PC-3 (cell line): ENCODE measurements at regions not wholly inside any gene's neighbourhood (a gene's known extent, or its start where the extent isn't known, plus 50 kb on each side); places are given as distances from the start of the nearest gene placed in this dataset.

Experiments used
- ATAC-seq: fragments of 200-7000 bp; cut with Tn5 transposase; 2 replicates; pipeline ENCODE4 v1.9.1; 2020; ENCODE audit warnings: mild to moderate bottlenecking, moderate library complexity
- BruUV-seq: library from RNA; stranded (reverse); fragments of 400-500 nt; replicated peaks from 2 replicates; lab custom pipeline; 2021; lab: Mats Ljungman, UMichigan
- CTCF ChIA-PET: fragments of 300-600 bp; sonication (Branson Sonifier 250); formaldehyde crosslinking; loops from one replicate; lab custom pipeline; 2022; ENCODE audit warnings: antibody characterized with exemption; lab: Charles Lee
- POLR2A ChIA-PET: fragments of 300-600 bp; sonication (Branson Sonifier 250); formaldehyde crosslinking; loops from one replicate; lab custom pipeline; 2022; ENCODE audit warnings: antibody characterized with exemption; ENCODE audit not compliant: unreplicated experiment; lab: Charles Lee
- DNase-seq: peaks from one replicate; pipeline ENCODE4 v3.0.0-alpha.2; 2015
- H2AFZ ChIP-seq: fragments of 300-600 bp; sonication (generic); 2 replicates; pipeline ENCODE4 v1.6.0; 2016; ENCODE audit warnings: antibody characterized with exemption, low read length
- H3F3A ChIP-seq: fragments of 300-600 bp; sonication (generic); one replicate; pipeline ENCODE4 v1.6.0; 2017; ENCODE audit warnings: antibody characterized with exemption, low read length, control low read depth, mild to moderate bottlenecking; ENCODE audit not compliant: unreplicated experiment
- H3K27ac ChIP-seq: fragments of 300-600 bp; sonication (generic); 2 replicates; pipeline ENCODE4 v1.5.1; 2016; ENCODE audit warnings: mild to moderate bottlenecking, low read length
- H3K27me3 ChIP-seq: fragments of 300-600 bp; sonication (generic); 2 replicates; pipeline ENCODE4 v1.6.1; 2016; ENCODE audit warnings: low read length, mixed read lengths
- H3K36me3 ChIP-seq: fragments of 300-600 bp; sonication (generic); 2 replicates; pipeline ENCODE4 v1.6.1; 2016; ENCODE audit warnings: low read depth, mixed run types, low read length, mixed read lengths
- H3K4me1 ChIP-seq: fragments of 300-600 bp; sonication (generic); 2 replicates; pipeline ENCODE4 v1.5.1; 2016; ENCODE audit warnings: low read length; ENCODE audit not compliant: insufficient read depth
- H3K4me2 ChIP-seq: fragments of 300-600 bp; sonication (generic); 2 replicates; pipeline ENCODE4 v1.6.0; 2016; ENCODE audit warnings: low read length
- H3K4me3 ChIP-seq: fragments of 300-600 bp; sonication (generic); 2 replicates; pipeline ENCODE4 v1.5.1; 2016; ENCODE audit warnings: mild to moderate bottlenecking, low read length, mixed read lengths
- H3K79me2 ChIP-seq: fragments of 300-600 bp; sonication (generic); 2 replicates; pipeline ENCODE4 v1.6.1; 2017; ENCODE audit warnings: low read length, mixed read lengths
- H3K9ac ChIP-seq: fragments of 300-600 bp; sonication (generic); 2 replicates; pipeline ENCODE4 v1.6.0; 2016; ENCODE audit warnings: mild to moderate bottlenecking, low read length
- H3K9me2 ChIP-seq: fragments of 300-600 bp; sonication (generic); replicated peaks from 2 replicates; pipeline ENCODE4 v1.6.1; 2016; ENCODE audit warnings: mixed run types, low read length, mixed read lengths
- H3K9me3 ChIP-seq: fragments of 300-600 bp; sonication (generic); 2 replicates; pipeline ENCODE4 v1.6.1; 2016; ENCODE audit warnings: low read length, mixed read lengths
- H4K20me1 ChIP-seq: fragments of 300-600 bp; sonication (generic); 2 replicates; pipeline ENCODE4 v1.6.1; 2016; ENCODE audit warnings: low read length, mixed read lengths
- EZH2 ChIP-seq: fragments of 300-600 bp; sonication (generic); IDR thresholded peaks from one replicate; pipeline ENCODE4 v1.6.1; 2017; ENCODE audit warnings: antibody characterized with exemption, mild to moderate bottlenecking, low read length; ENCODE audit not compliant: unreplicated experiment
- EZH2phosphoT487 ChIP-seq: fragments of 300-600 bp; sonication (generic); IDR thresholded peaks from 2 replicates; pipeline ENCODE4 v1.6.1; 2018; ENCODE audit warnings: mild to moderate bottlenecking, antibody characterized with exemption, low read length, borderline replicate concordance
- intact Hi-C: fragments of 100-400 bp; cut with micrococcal nuclease; formaldehyde crosslinking; loops from 2 replicates; pipeline ENCODE4 v1.9.0; 2023
- TF ChIP-seq, protein P1 (sequence below): fragments of 300-600 bp; sonication (generic); conservative IDR thresholded peaks from 2 replicates; pipeline ENCODE4 v1.5.1; 2017; ENCODE audit warnings: antibody characterized with exemption, low read depth, mild to moderate bottlenecking, low read length

DNA sequence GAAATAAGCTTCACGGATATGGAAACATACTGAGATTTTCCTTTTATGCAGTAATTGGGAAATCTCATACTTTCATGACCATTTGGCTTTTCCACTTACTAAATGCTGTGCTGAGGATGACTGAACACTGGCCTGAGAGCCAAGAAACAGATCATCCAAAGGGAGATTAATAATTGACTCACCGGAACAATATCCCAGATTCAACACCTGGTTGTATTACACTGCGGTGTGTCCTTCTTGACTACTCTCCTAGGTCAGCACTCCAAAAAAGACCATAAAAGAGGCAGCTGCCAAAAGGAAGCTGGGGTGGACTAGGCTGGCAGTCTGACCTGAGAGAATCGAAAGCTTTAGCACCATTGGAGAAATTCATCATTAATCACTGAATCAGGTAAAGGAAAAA lies 469.1 kb downstream of the CBLN2 start:
- ATAC-seq (peak; percentile 94), DNase-seq (peak; percentile 52)
- H3K9ac ChIP-seq = no peak overlapping the region
- H3K27ac ChIP-seq = no peak overlapping the region
- no peaks in the 10 kb centered on the region for H3K4me1 ChIP-seq
- POLR2A ChIA-PET = no interaction called here
- H2AFZ ChIP-seq = no peak overlapping the region; the same call in 1 of the 2 replicates
- no TSS peak for BruUV-seq
- H3K9me2 ChIP-seq = no peaks in the 10 kb centered on the region
- H3K79me2 ChIP-seq = no peaks in the 10 kb centered on the region
- intact Hi-C loops = no loop called here
- H3K4me3 ChIP-seq = no peak overlapping the region
- H3K27me3 ChIP-seq = no peaks in the 10 kb centered on the region
- no peaks in the 10 kb centered on the region for H3K9me3 ChIP-seq
- no peaks in the 10 kb centered on the region for H3F3A ChIP-seq
- no peak overlapping the region for H3K4me2 ChIP-seq
- CTCF ChIA-PET = no interaction called here
- H4K20me1 ChIP-seq = no peaks in the 10 kb centered on the region
- H3K36me3 ChIP-seq = no peaks in the 10 kb centered on the region
- TF ChIP-seq, protein P1, sequence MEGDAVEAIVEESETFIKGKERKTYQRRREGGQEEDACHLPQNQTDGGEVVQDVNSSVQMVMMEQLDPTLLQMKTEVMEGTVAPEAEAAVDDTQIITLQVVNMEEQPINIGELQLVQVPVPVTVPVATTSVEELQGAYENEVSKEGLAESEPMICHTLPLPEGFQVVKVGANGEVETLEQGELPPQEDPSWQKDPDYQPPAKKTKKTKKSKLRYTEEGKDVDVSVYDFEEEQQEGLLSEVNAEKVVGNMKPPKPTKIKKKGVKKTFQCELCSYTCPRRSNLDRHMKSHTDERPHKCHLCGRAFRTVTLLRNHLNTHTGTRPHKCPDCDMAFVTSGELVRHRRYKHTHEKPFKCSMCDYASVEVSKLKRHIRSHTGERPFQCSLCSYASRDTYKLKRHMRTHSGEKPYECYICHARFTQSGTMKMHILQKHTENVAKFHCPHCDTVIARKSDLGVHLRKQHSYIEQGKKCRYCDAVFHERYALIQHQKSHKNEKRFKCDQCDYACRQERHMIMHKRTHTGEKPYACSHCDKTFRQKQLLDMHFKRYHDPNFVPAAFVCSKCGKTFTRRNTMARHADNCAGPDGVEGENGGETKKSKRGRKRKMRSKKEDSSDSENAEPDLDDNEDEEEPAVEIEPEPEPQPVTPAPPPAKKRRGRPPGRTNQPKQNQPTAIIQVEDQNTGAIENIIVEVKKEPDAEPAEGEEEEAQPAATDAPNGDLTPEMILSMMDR = no peak
- TF ChIP-seq EZH2phosphoT487 (no peak), EZH2 (no peak)

DNA sequence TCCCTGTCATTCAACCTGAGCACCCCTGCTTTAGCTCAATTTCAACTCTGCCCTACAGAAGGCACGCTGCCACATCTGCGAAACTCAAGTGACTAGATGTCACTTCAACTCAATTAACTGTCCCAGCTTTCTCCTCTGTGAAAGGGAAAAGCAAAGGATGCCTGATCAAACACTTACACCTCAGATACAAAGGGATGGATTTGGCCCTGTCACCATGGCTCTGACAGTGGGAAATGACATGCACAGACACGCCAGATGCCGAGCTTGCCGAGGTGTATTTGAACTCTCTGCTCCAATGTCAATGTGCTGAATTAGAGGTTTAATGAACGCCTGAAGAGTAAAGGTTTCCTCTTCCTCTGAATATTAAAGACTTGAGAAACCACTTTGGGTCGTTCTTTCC lies 481.1 kb downstream of the CBLN2 start:
- H3K9me3 ChIP-seq = no peaks in the 10 kb centered on the region
- H3K27me3 ChIP-seq = no peaks in the 10 kb centered on the region
- no peaks in the 10 kb centered on the region for H3K4me1 ChIP-seq
- POLR2A ChIA-PET = interaction anchor here (0.7 kb wide), 1 partner anchor 191 kb away, joined by 5 read pairs; no protein-coding TSS in a partner anchor
- CTCF ChIA-PET = no interaction called here
- no peaks in the 10 kb centered on the region for H4K20me1 ChIP-seq
- H3K79me2 ChIP-seq = no peaks in the 10 kb centered on the region
- no peak overlapping the region for H2AFZ ChIP-seq
- H3K36me3 ChIP-seq = no peaks in the 10 kb centered on the region
- BruUV-seq = no TSS peak
- H3K9me2 ChIP-seq = no peaks in the 10 kb centered on the region
- TF ChIP-seq EZH2phosphoT487 (no peak), EZH2 (no peak)
- TF ChIP-seq, protein P1 = no peak
- H3K4me2 ChIP-seq = no peak overlapping the region
- intact Hi-C loops = no loop called here
- no peaks in the 10 kb centered on the region for H3F3A ChIP-seq
- no peak overlapping the region for H3K4me3 ChIP-seq
- DNase-seq = no peak
- no peak for ATAC-seq
- H3K9ac ChIP-seq = no peak overlapping the region
- no peak overlapping the region for H3K27ac ChIP-seq

DNA sequence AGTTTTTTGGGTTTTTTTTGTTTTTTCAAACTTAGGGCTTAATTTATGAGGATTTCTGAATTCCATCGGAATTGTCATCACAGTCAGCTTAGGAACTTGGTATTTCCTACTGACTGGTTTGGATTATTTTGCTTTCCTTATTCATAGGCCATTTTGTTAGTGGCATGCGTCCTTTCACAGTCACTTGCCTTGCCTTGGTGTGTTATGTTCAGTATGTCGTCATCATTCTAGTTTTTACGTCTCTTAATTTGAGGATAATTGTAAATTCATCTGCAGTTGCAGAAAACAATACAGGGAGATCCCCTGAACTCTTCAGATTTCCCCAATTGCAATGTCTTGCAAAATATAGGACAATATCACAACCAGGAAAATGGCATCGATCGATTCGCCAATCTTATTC lies 485.3 kb downstream of the CBLN2 start:
- no TSS peak for BruUV-seq
- CTCF ChIA-PET = no interaction called here
- no peaks in the 10 kb centered on the region for H3K4me1 ChIP-seq

More for the DNA sequence above, 485.3 kb downstream of the CBLN2 start:
- no peaks in the 10 kb centered on the region for H3F3A ChIP-seq
- H3K27ac ChIP-seq = no peak overlapping the region
- TF ChIP-seq EZH2phosphoT487 = no peak
- no peak for TF ChIP-seq EZH2
- TF ChIP-seq, protein P1 = no peak
- intact Hi-C loops = no loop called here
- no peak for DNase-seq
- H3K4me3 ChIP-seq = no peak overlapping the region
- no peaks in the 10 kb centered on the region for H3K79me2 ChIP-seq
- ATAC-seq = no peak
- H3K9ac ChIP-seq = no peak overlapping the region
- H3K9me3 ChIP-seq = no peaks in the 10 kb centered on the region
- H3K36me3 ChIP-seq = no peaks in the 10 kb centered on the region
- no peak overlapping the region for H2AFZ ChIP-seq
- no peaks in the 10 kb centered on the region for H3K9me2 ChIP-seq
- POLR2A ChIA-PET = no interaction called here
- H4K20me1 ChIP-seq = no peaks in the 10 kb centered on the region
- H3K4me2 ChIP-seq = no peak overlapping the region
- H3K27me3 ChIP-seq = no peaks in the 10 kb centered on the region
